HCT116 (cell line): ENCODE measurements at regions not wholly inside any gene's neighbourhood (a gene's known extent, or its start where the extent isn't known, plus 50 kb on each side); places are given as distances from the start of the nearest gene placed in this dataset.
A peak's percentile ranks its signal among the peaks of the same experiment; 100 is the strongest.
"Not testable (repeated sequence)": the region's sequence is repeated elsewhere in the genome, so short reads cannot be mapped to it uniquely, and the experiment has no call there.

Experiments used
- ATAC-seq: fragments of 200-7000 bp; cut with Tn5 transposase; 2 replicates; pipeline ENCODE4 v1.9.1; 2020; ENCODE audit warnings: mild to moderate bottlenecking, moderate library complexity
- BruUV-seq: library from RNA; stranded (reverse); fragments of 400-500 nt; replicated peaks from 2 replicates; lab custom pipeline; 2021; lab: Mats Ljungman, UMichigan
- CTCF ChIA-PET: fragments of 300-600 bp; sonication (Branson Sonifier 250); formaldehyde crosslinking; loops from one replicate; lab custom pipeline; 2021; ENCODE audit warnings: antibody characterized with exemption; lab: Charles Lee
- POLR2A ChIA-PET: fragments of 300-600, 350-600 bp; sonication (Branson Sonifier 250); formaldehyde crosslinking; loops from one replicate; lab custom pipeline; 2021; ENCODE audit warnings: antibody characterized with exemption; lab: Charles Lee
- RAD21 ChIA-PET, 2 experiments: fragments of 300-600 bp; sonication (Branson Sonifier 250); formaldehyde crosslinking; loops; one replicate each; lab custom pipeline; 2023; ENCODE audit warnings: low total read pairs in 2 of 2; ENCODE audit not compliant: uncharacterized antibody in 2 of 2, unreplicated experiment in 2 of 2, low non-redundant PET in 1 of 2; lab: Charles Lee
- DNase-seq: peaks from one replicate; pipeline ENCODE4 v3.0.0-alpha.2; 2010; ENCODE audit warnings: low read depth, low spot score
- H2AFZ ChIP-seq: fragments of 200-600 bp; shearing (Covaris generic), sonication (generic); 2 replicates; pipeline ENCODE4 v1.6.1; 2017; ENCODE audit warnings: low read depth, mixed run types, mixed read lengths, antibody characterized with exemption, low read length; ENCODE audit not compliant: poor library complexity, severe bottlenecking
- H3K27ac ChIP-seq: 2 replicates; pipeline ENCODE4 v1.5.1; 2012; ENCODE audit warnings: low read depth, low read length
- H3K27me3 ChIP-seq: fragments of 200-600 bp; sonication (generic); 2 replicates; pipeline ENCODE4 v1.6.1; 2016; ENCODE audit warnings: mixed run types, low read length, mixed read lengths; ENCODE audit not compliant: insufficient read depth
- H3K36me3 ChIP-seq, 2 experiments: fragments of 200-500 bp in 1 of 2; fragments of 200-600 bp in 1 of 2; sonication (Bioruptor generic) in 1 of 2; sonication (generic) in 1 of 2; 2 replicates each; pipeline versions ENCODE4 v1.5.1 to v1.6.1; 2014 to 2016; ENCODE audit warnings: low read length in 2 of 2, inconsistent platforms in 1 of 2, mixed read lengths in 1 of 2, mixed run types in 1 of 2; ENCODE audit not compliant: insufficient read depth in 2 of 2, control insufficient read depth in 1 of 2
- H3K4me1 ChIP-seq, 2 experiments: fragments of 200-600 bp in 1 of 2; sonication (generic) in 1 of 2; 2 replicates each; pipeline versions ENCODE4 v1.5.1 to v1.6.1; 2012 to 2017; ENCODE audit warnings: low read length in 2 of 2, inconsistent platforms in 1 of 2, mild to moderate bottlenecking in 1 of 2, mixed read lengths in 1 of 2, mixed run types in 1 of 2, moderate library complexity in 1 of 2; ENCODE audit not compliant: insufficient read depth in 2 of 2, control insufficient read depth in 1 of 2
- H3K4me2 ChIP-seq: fragments of 200-600 bp; sonication (generic); 2 replicates; pipeline ENCODE4 v1.6.1; 2017; ENCODE audit warnings: mixed run types, low read length, mixed read lengths
- H3K4me3 ChIP-seq, 2 experiments: fragments of 200-600 bp in 1 of 2; sonication (generic) in 1 of 2; replicated peaks in 1 of 2; 2 replicates each; pipeline ENCODE4 v1.5.1; 2011 to 2016; ENCODE audit warnings: low read length in 2 of 2, control low read depth in 1 of 2, low read depth in 1 of 2, mild to moderate bottlenecking in 1 of 2, mixed read lengths in 1 of 2, mixed run types in 1 of 2
- H3K79me2 ChIP-seq: fragments of 200-600 bp; sonication (generic); 2 replicates; pipeline ENCODE4 v1.6.1; 2017; ENCODE audit warnings: mild to moderate bottlenecking, mixed run types, low read length, moderate library complexity, mixed read lengths; ENCODE audit not compliant: insufficient read depth
- H3K9ac ChIP-seq: fragments of 200-600 bp; sonication (generic); 2 replicates; pipeline ENCODE4 v1.6.1; 2016; ENCODE audit warnings: low read length, mixed read lengths
- H3K9me2 ChIP-seq: fragments of 200-600 bp; sonication (generic), shearing (Covaris generic); 2 replicates; pipeline ENCODE4 v1.6.1; 2017; ENCODE audit warnings: mixed run types, mild to moderate bottlenecking, moderate library complexity; ENCODE audit not compliant: insufficient read depth
- H3K9me3 ChIP-seq, 2 experiments: fragments of 200-500 bp in 1 of 2; fragments of 200-600 bp in 1 of 2; sonication (Bioruptor generic) in 1 of 2; sonication (generic) in 1 of 2; 2 replicates each; pipeline ENCODE4 v1.6.1; 2014 to 2017; ENCODE audit warnings: low read length in 2 of 2, mixed read lengths in 2 of 2, inconsistent platforms in 1 of 2, low read depth in 1 of 2, mild to moderate bottlenecking in 1 of 2, mixed run types in 1 of 2, moderate library complexity in 1 of 2; ENCODE audit not compliant: control insufficient read depth in 1 of 2, insufficient read depth in 1 of 2
- H4K20me1 ChIP-seq: fragments of 200-600 bp; sonication (generic), shearing (Covaris generic); 2 replicates; pipeline ENCODE4 v1.6.1; 2017; ENCODE audit warnings: mixed run types, mild to moderate bottlenecking, moderate library complexity; ENCODE audit not compliant: insufficient read depth
- CBX3 ChIP-seq: IDR thresholded peaks from 2 replicates; pipeline ENCODE4 v1.6.1; 2012; ENCODE audit warnings: low read depth
- CEBPB ChIP-seq: IDR thresholded peaks from 2 replicates; pipeline ENCODE4 v1.6.1; 2012; ENCODE audit warnings: low read depth
- EGR1 ChIP-seq: IDR thresholded peaks from 2 replicates; pipeline ENCODE4 v1.6.1; 2012; ENCODE audit warnings: low read depth
- EZH2 ChIP-seq: fragments of 200-600 bp; sonication (generic); IDR thresholded peaks from 2 replicates; pipeline ENCODE4 v1.6.1; 2017; ENCODE audit warnings: antibody characterized with exemption, mixed run types
- EZH2phosphoT487 ChIP-seq: fragments of 200-600 bp; IDR thresholded peaks from 2 replicates; pipeline ENCODE4 v1.6.1; 2018; ENCODE audit warnings: antibody characterized with exemption, borderline replicate concordance
- FOSL1 ChIP-seq: IDR thresholded peaks from 2 replicates; pipeline ENCODE4 v1.6.1; 2012; ENCODE audit warnings: low read depth
- JUND ChIP-seq: IDR thresholded peaks from 2 replicates; pipeline ENCODE4 v1.6.1; 2012
- POLR2A ChIP-seq: IDR thresholded peaks from 2 replicates; pipeline ENCODE4 v1.7.0; 2011; ENCODE audit warnings: borderline replicate concordance; ENCODE audit not compliant: insufficient read depth, insufficient read length; ENCODE audit errors: extremely low read depth
- RAD21 ChIP-seq: IDR thresholded peaks from 2 replicates; pipeline ENCODE4 v1.6.1; 2012; ENCODE audit warnings: low read depth, mild to moderate bottlenecking
- SP1 ChIP-seq: IDR thresholded peaks from 2 replicates; pipeline ENCODE4 v1.6.1; 2012; ENCODE audit warnings: low read depth
- YY1 ChIP-seq: IDR thresholded peaks from 2 replicates; pipeline ENCODE4 v1.6.1; 2011; ENCODE audit warnings: low read length, low read depth, moderate library complexity, mild to moderate bottlenecking; ENCODE audit not compliant: insufficient replicate concordance; ENCODE audit errors: extremely low read depth
- intact Hi-C: fragments of 100-400 bp; cut with micrococcal nuclease; formaldehyde crosslinking; loops from 2 replicates; pipeline ENCODE4 v1.10.0; 2022
- TF ChIP-seq, protein P1 (sequence below), 3 experiments: fragments of 200-600 bp in 1 of 3; sonication (generic) in 1 of 3; IDR thresholded peaks in 2 of 3; conservative IDR thresholded peaks in 1 of 3; 2 replicates each; pipeline ENCODE4 v1.5.1; 2012 to 2017; ENCODE audit warnings: low read depth in 2 of 3, low read length in 2 of 3, antibody characterized with exemption in 1 of 3, borderline replicate concordance in 1 of 3, control low read depth in 1 of 3, mild to moderate bottlenecking in 1 of 3, mixed read lengths in 1 of 3, mixed run types in 1 of 3, moderate library complexity in 1 of 3; ENCODE audit not compliant: insufficient read depth in 1 of 3
- TF ChIP-seq, protein P2 (sequence below): IDR thresholded peaks from 2 replicates; pipeline ENCODE4 v1.6.1; 2011; ENCODE audit warnings: mild to moderate bottlenecking, low read length, moderate library complexity; ENCODE audit not compliant: insufficient replicate concordance; ENCODE audit errors: extremely low read depth
- TF ChIP-seq, protein P3 (sequence below): IDR thresholded peaks from 2 replicates; pipeline ENCODE4 v1.6.1; 2012; ENCODE audit warnings: low read depth

DNA sequence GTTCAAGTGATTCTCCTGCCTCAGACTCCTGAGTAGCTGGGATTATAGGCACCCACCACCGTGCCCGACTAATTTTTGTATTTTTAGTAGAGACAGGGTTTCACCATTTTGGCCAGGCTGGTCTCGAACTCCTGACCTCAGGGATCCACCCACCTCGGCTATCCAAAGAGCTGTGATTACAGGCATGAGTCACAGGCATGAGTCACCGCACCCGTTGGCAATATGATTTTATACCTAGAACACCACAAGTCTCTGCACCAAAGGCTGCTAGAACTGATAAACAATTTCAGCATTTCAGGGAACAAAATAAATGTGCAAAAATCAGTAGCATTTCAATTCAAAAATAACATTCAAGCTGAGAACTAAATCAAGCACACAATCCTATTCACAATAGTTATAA lies 1177.6 kb downstream of the STIM2 start:
- H3K79me2 ChIP-seq, POLR2A ChIA-PET, CTCF ChIA-PET, H3K27me3 ChIP-seq, H3K9me2 ChIP-seq, H2AFZ ChIP-seq, H4K20me1 ChIP-seq, H3K36me3 ChIP-seq, H3K4me3 ChIP-seq, H3K9ac ChIP-seq, BruUV-seq, RAD21 ChIA-PET, intact Hi-C loops, H3K9me3 ChIP-seq: not testable (repeated sequence)
- TF ChIP-seq EGR1, result 0 out of 2 replicates have a peak, but pooled peaks have one; percentile 21
- TF ChIP-seq CEBPB, result 0 out of 2 replicates have a peak, but pooled peaks have one; percentile 20
- TF ChIP-seq JUND, result peak; percentile 82
- TF ChIP-seq SP1, result peak; percentile 6; the same call in 1 of the 2 replicates
- peak; percentile 63; the same call in 1 of the 2 replicates for TF ChIP-seq CBX3
- TF ChIP-seq FOSL1, result peak; percentile 81
- peak; percentile 82 for ATAC-seq
- H3K4me1 ChIP-seq, result peaks cover 8 to 13% of the 10 kb centered on the region in 2 experiments; a peak in 3 of 4 replicates
- H3K4me2 ChIP-seq, result peak overlapping the region; percentile 56
- H3K27ac ChIP-seq, result 0 out of 2 replicates have a peak overlapping the region, but pooled peaks have one; percentile 10
- peak; percentile 46 for DNase-seq

DNA sequence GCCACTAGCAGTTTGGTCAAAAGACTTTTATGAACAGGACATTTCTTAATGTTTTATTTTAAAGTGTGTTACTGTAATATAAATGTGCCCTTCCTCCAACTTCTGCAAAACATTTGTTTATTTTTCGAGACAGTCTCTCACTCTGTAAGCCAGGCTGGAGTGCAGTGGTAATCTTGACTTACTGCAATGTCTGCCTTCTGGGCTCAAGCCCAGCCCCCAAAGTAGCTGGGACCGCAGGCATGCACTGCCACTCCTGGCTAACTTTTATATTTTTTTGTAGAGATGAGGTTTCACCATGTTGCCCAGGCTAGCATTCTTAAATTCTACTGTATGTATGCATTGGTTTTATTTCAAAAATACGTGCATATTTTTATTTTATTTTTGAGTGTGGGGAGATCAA lies 1201.9 kb downstream of the STIM2 start:
- Histone ChIP-seq H3K9me2 (no peaks in the 10 kb centered on the region), H3K4me1 (no peaks in the 10 kb centered on the region), H3K27ac (no peak overlapping the region), H3K36me3 (no peaks in the 10 kb centered on the region), H3K4me2 (no peak overlapping the region), H3K27me3 (no peaks in the 10 kb centered on the region), H3K9me3 (no peaks in the 10 kb centered on the region), H2AFZ (no peak overlapping the region), H3K4me3 (no peak overlapping the region), H3K79me2 (no peaks in the 10 kb centered on the region), H3K9ac (no peak overlapping the region), H4K20me1 (no peaks in the 10 kb centered on the region; the same call in 1 of the 2 replicates)
- ChIA-PET RAD21 (no interaction called here), POLR2A (no interaction called here), CTCF (no interaction called here)
- intact Hi-C loops, result no loop called here
- no peak for ATAC-seq
- no peak for DNase-seq
- no TSS peak for BruUV-seq
- TF ChIP-seq POLR2A (no peak), YY1 (no peak), EGR1 (no peak), RAD21 (no peak), EZH2 (no peak), EZH2phosphoT487 (no peak)
- TF ChIP-seq, protein P1, sequence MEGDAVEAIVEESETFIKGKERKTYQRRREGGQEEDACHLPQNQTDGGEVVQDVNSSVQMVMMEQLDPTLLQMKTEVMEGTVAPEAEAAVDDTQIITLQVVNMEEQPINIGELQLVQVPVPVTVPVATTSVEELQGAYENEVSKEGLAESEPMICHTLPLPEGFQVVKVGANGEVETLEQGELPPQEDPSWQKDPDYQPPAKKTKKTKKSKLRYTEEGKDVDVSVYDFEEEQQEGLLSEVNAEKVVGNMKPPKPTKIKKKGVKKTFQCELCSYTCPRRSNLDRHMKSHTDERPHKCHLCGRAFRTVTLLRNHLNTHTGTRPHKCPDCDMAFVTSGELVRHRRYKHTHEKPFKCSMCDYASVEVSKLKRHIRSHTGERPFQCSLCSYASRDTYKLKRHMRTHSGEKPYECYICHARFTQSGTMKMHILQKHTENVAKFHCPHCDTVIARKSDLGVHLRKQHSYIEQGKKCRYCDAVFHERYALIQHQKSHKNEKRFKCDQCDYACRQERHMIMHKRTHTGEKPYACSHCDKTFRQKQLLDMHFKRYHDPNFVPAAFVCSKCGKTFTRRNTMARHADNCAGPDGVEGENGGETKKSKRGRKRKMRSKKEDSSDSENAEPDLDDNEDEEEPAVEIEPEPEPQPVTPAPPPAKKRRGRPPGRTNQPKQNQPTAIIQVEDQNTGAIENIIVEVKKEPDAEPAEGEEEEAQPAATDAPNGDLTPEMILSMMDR (IDR thresholded peaks at IDR 0.05 in 2 of 3, conservative IDR thresholded peaks at IDR 0.05 in 1 of 3; ENCODE audit: borderline replicate concordance in 1 of 3, insufficient read depth in 1 of 3, low read depth in 2 of 3, low read length in 2 of 3), result no peak
- TF ChIP-seq, protein P2, sequence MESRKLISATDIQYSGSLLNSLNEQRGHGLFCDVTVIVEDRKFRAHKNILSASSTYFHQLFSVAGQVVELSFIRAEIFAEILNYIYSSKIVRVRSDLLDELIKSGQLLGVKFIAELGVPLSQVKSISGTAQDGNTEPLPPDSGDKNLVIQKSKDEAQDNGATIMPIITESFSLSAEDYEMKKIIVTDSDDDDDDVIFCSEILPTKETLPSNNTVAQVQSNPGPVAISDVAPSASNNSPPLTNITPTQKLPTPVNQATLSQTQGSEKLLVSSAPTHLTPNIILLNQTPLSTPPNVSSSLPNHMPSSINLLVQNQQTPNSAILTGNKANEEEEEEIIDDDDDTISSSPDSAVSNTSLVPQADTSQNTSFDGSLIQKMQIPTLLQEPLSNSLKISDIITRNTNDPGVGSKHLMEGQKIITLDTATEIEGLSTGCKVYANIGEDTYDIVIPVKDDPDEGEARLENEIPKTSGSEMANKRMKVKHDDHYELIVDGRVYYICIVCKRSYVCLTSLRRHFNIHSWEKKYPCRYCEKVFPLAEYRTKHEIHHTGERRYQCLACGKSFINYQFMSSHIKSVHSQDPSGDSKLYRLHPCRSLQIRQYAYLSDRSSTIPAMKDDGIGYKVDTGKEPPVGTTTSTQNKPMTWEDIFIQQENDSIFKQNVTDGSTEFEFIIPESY, result no peak
- TF ChIP-seq, protein P3, sequence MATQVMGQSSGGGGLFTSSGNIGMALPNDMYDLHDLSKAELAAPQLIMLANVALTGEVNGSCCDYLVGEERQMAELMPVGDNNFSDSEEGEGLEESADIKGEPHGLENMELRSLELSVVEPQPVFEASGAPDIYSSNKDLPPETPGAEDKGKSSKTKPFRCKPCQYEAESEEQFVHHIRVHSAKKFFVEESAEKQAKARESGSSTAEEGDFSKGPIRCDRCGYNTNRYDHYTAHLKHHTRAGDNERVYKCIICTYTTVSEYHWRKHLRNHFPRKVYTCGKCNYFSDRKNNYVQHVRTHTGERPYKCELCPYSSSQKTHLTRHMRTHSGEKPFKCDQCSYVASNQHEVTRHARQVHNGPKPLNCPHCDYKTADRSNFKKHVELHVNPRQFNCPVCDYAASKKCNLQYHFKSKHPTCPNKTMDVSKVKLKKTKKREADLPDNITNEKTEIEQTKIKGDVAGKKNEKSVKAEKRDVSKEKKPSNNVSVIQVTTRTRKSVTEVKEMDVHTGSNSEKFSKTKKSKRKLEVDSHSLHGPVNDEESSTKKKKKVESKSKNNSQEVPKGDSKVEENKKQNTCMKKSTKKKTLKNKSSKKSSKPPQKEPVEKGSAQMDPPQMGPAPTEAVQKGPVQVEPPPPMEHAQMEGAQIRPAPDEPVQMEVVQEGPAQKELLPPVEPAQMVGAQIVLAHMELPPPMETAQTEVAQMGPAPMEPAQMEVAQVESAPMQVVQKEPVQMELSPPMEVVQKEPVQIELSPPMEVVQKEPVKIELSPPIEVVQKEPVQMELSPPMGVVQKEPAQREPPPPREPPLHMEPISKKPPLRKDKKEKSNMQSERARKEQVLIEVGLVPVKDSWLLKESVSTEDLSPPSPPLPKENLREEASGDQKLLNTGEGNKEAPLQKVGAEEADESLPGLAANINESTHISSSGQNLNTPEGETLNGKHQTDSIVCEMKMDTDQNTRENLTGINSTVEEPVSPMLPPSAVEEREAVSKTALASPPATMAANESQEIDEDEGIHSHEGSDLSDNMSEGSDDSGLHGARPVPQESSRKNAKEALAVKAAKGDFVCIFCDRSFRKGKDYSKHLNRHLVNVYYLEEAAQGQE, result no peak
